ENCODE measurements at regions not wholly inside any gene's neighbourhood (a gene's known extent, or its start where the extent isn't known, plus 50 kb on each side); places are given as distances from the start of the nearest gene placed in this dataset.
A peak's percentile ranks its signal among the peaks of the same experiment; 100 is the strongest.
"Not testable (repeated sequence)": the region's sequence is repeated elsewhere in the genome, so short reads cannot be mapped to it uniquely, and the experiment has no call there.

GRCh38 chr3:162699291-162699690 lies 1202.7 kb downstream of the OTOL1 start:
- no peak for DNase-seq

- no peak for DNase-seq
These were observed 1204.6 kb downstream of the OTOL1 start for GRCh38 chr3:162701211-162701610.

GRCh38 chr3:162702768-162703385 lies 1206.3 kb downstream of the OTOL1 start:
- no peak for DNase-seq

- no peak for DNase-seq
These were observed 1207.6 kb downstream of the OTOL1 start for GRCh38 chr3:162704238-162704637.

GRCh38 chr3:162704799-162705385 lies 1208.3 kb downstream of the OTOL1 start:
- no peak for DNase-seq

GRCh38 chr3:162708394-162708793 lies 1211.8 kb downstream of the OTOL1 start:
- DNase-seq: not testable (repeated sequence)

- not testable (repeated sequence) for DNase-seq
These were observed 1212.5 kb downstream of the OTOL1 start for GRCh38 chr3:162708942-162709706.

GRCh38 chr3:162710332-162711112 lies 1213.9 kb downstream of the OTOL1 start:
- no peak for DNase-seq

GRCh38 chr3:162717074-162717473 lies 1220.5 kb downstream of the OTOL1 start:
- DNase-seq: not testable (repeated sequence)

GRCh38 chr3:162718697-162719096 lies 1222.1 kb downstream of the OTOL1 start:
- no peak for DNase-seq

GRCh38 chr3:162719684-162720341 lies 1223.2 kb downstream of the OTOL1 start:
- DNase-seq: no peak

- no peak for DNase-seq
These were observed 1225.1 kb downstream of the OTOL1 start for GRCh38 chr3:162721736-162722135.

GRCh38 chr3:162722337-162722736 lies 1225.7 kb downstream of the OTOL1 start:
- no peak for DNase-seq

- not testable (repeated sequence) for DNase-seq
These were observed 1226.2 kb downstream of the OTOL1 start for GRCh38 chr3:162722796-162723195.

GRCh38 chr3:162729686-162730085 lies 1233.1 kb downstream of the OTOL1 start:
- DNase-seq: no peak

- DNase-seq: not testable (repeated sequence)
These were observed 1235.4 kb downstream of the OTOL1 start for GRCh38 chr3:162731961-162732360.

GRCh38 chr3:162738784-162739183 lies 1242.2 kb downstream of the OTOL1 start:
- DNase-seq: no peak

GRCh38 chr3:162740941-162741596 lies 1244.5 kb downstream of the OTOL1 start:
- DNase-seq: no peak

GRCh38 chr3:162742159-162742717 lies 1245.6 kb downstream of the OTOL1 start:
- DNase-seq: no peak

GRCh38 chr3:162743091-162743490 lies 1246.5 kb downstream of the OTOL1 start:
- DNase-seq: no peak

GRCh38 chr3:162760789-162761188 lies 1264.2 kb downstream of the OTOL1 start:
- peak; percentile 29 for DNase-seq
